Activated CD4-positive, alpha-beta T cell treated with anti-CD3 and anti-CD28 coated beads for 24 hours (primary cell): ENCODE measurements at regions not wholly inside any gene's neighbourhood (a gene's known extent, or its start where the extent isn't known, plus 50 kb on each side); places are given as distances from the start of the nearest gene placed in this dataset.

Experiments used
- DNase-seq, 2 donors: peaks; one replicate each; pipeline ENCODE4 v3.0.0-alpha.2; 2020; ENCODE audit warnings: low read depth in 2 of 2

GRCh38 chr13:105616333-105617075, 919.0 kb downstream of the EFNB2 start:
- DNase-seq = no peak

GRCh38 chr13:105612541-105612940, 922.9 kb downstream of the EFNB2 start:
- no peak for DNase-seq

- DNase-seq = no peak
These were observed 924.0 kb downstream of the EFNB2 start for GRCh38 chr13:105611424-105611823.

GRCh38 chr13:105608104-105608503, 927.4 kb downstream of the EFNB2 start:
- DNase-seq = no peak

- DNase-seq = no peak
These were observed 928.0 kb downstream of the EFNB2 start for GRCh38 chr13:105607426-105607825.

GRCh38 chr13:105607016-105607415, 928.4 kb downstream of the EFNB2 start:
- DNase-seq = no peak

GRCh38 chr13:105602956-105603670, 932.3 kb downstream of the EFNB2 start:
- DNase-seq = no peak

- no peak for DNase-seq
These were observed 935.9 kb downstream of the EFNB2 start for GRCh38 chr13:105599477-105600037.

- DNase-seq = no peak
These were observed 936.9 kb downstream of the EFNB2 start for GRCh38 chr13:105598529-105598928.

- no peak for DNase-seq
These were observed 937.9 kb downstream of the EFNB2 start for GRCh38 chr13:105597573-105597972.

- DNase-seq = no peak
These were observed 940.0 kb downstream of the EFNB2 start for GRCh38 chr13:105595471-105595870.

- DNase-seq = no peak
These were observed 944.2 kb downstream of the EFNB2 start for GRCh38 chr13:105591277-105591676.

GRCh38 chr13:105587786-105588185, 947.7 kb downstream of the EFNB2 start:
- DNase-seq = no peak

- DNase-seq = no peak
These were observed 955.4 kb downstream of the EFNB2 start for GRCh38 chr13:105579821-105580710.

GRCh38 chr13:105573136-105573535, 962.3 kb downstream of the EFNB2 start:
- no peak for DNase-seq

GRCh38 chr13:105572401-105572800, 963.1 kb downstream of the EFNB2 start:
- no peak for DNase-seq

- no peak for DNase-seq
These were observed 965.6 kb downstream of the EFNB2 start for GRCh38 chr13:105569816-105570215.

GRCh38 chr13:105567951-105568525, 967.4 kb downstream of the EFNB2 start:
- DNase-seq = no peak

- no peak for DNase-seq
These were observed 970.2 kb downstream of the EFNB2 start for GRCh38 chr13:105565136-105565727.

GRCh38 chr13:105552078-105552477, 983.4 kb downstream of the EFNB2 start:
- no peak for DNase-seq

- no peak for DNase-seq
These were observed 987.6 kb downstream of the EFNB2 start for GRCh38 chr13:105547851-105548250.
